Testis (tissue), 2 donors: ENCODE measurements at regions not wholly inside any gene's neighbourhood (a gene's known extent, or its start where the extent isn't known, plus 50 kb on each side); places are given as distances from the start of the nearest gene placed in this dataset.
"Not testable (repeated sequence)": the region's sequence is repeated elsewhere in the genome, so short reads cannot be mapped to it uniquely, and the experiment has no call there.

Experiments
- DNase-seq: peaks from one replicate; pipeline ENCODE4 v3.0.0-alpha.2; 2019
- H3K27ac ChIP-seq, 2 donors: fragments of 200-600 bp; sonication (generic); one replicate each; pipeline ENCODE4 v1.5.1; 2019
- H3K27me3 ChIP-seq: fragments of 200-600 bp; sonication (generic); one replicate; pipeline ENCODE4 v1.5.1; 2019
- H3K36me3 ChIP-seq: fragments of 200-600 bp; sonication (generic); one replicate; pipeline ENCODE4 v1.5.1; 2017; ENCODE audit warnings: low read depth; ENCODE audit errors: missing control alignments
- H3K4me1 ChIP-seq: fragments of 200-600 bp; sonication (generic); one replicate; pipeline ENCODE4 v1.5.1; 2019
- H3K4me3 ChIP-seq, 2 donors: fragments of 200-600 bp; sonication (generic); one replicate each; pipeline ENCODE4 v1.5.1; 2017 to 2019
- H3K9me3 ChIP-seq: fragments of 200-600 bp; sonication (generic); one replicate; pipeline ENCODE4 v1.5.1; 2017
- CTCF ChIP-seq, 3 experiments: fragments of 450-650 bp in 2 of 3; fragments of 200-600 bp in 1 of 3; sonication (generic) in 1 of 3; IDR thresholded peaks; one replicate each; pipeline ENCODE4 v1.5.1; 2016 to 2019; ENCODE audit warnings: antibody characterized with exemption in 3 of 3, mild to moderate bottlenecking in 2 of 3, moderate library complexity in 1 of 3
- POLR2A ChIP-seq: fragments of 450-650 bp; IDR thresholded peaks from one replicate; pipeline ENCODE4 v1.6.1; 2017; ENCODE audit warnings: antibody characterized with exemption, mild to moderate bottlenecking, moderate library complexity
- WGBS, 2 donors: methylation state at CpG; one replicate each; pipeline ENCODE4 v1.1.5; 2018; 5-methylcytosine and 5-hydroxymethylcytosine counted together
- intact Hi-C: fragments of 100-400 bp; cut with DNase I; formaldehyde crosslinking; loops from one replicate; pipeline ENCODE4 v1.15.1; 2023; ENCODE audit warnings: low total_unique reads

GRCh38 chr12:76292891-76293290 is 55.3 kb downstream of the BBS10 start:
- WGBS, 2 donors = 85 to 88% methylated on average over 5 of the region's 5 CpGs
- H3K9me3 ChIP-seq, H3K4me1 ChIP-seq, H3K27ac ChIP-seq, DNase-seq, H3K36me3 ChIP-seq, intact Hi-C loops, H3K4me3 ChIP-seq, H3K27me3 ChIP-seq: not testable (repeated sequence)

DNA sequence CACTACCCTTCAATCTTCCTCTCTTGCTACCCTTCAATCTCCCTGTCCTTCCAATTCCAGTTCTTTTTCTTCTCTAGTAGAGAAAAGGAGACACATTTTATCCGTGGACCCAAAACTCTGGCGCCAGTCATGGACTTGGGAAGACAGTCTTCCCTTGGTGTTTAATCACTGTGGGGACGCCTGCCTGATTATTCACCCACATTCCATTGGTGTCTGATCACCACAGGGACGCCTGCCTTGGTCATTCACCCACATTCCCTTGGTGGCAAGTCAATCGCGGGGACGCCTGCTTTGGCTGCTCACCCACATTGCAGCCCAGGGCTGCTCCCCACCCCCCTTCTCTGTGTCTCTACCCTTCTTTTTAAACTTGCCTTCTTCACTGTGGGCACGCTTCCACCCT is 55.9 kb downstream of the BBS10 start:
- intact Hi-C loops, H3K9me3 ChIP-seq, H3K4me3 ChIP-seq, H3K27me3 ChIP-seq, H3K36me3 ChIP-seq, H3K4me1 ChIP-seq, H3K27ac ChIP-seq, DNase-seq: not testable (repeated sequence)
- WGBS, 2 donors = 90 to 94% methylated on average over 8 of the region's 8 CpGs

- Histone ChIP-seq H3K36me3 (no peaks in the 10 kb centered on the region), H3K4me1 (no peaks in the 10 kb centered on the region), H3K27me3 (no peaks in the 10 kb centered on the region), H3K9me3 (no peaks in the 10 kb centered on the region), H3K4me3 (no peak overlapping the region), H3K27ac (no peak overlapping the region)
- TF ChIP-seq POLR2A (no peak), CTCF (IDR thresholded peaks at IDR 0.05) (no peak)
- DNase-seq = no peak
- intact Hi-C loops = no loop called here
- WGBS, 2 donors = 83 to 91% methylated on average over 3 of the region's 3 CpGs
Observed at GRCh38 chr12:76290963-76291859, 57.0 kb downstream of the BBS10 start.

GRCh38 chr12:76288218-76288617 is 60.0 kb downstream of the BBS10 start:
- Histone ChIP-seq H3K27ac (no peak overlapping the region), H3K4me1 (peaks cover 3% of the 10 kb centered on the region), H3K27me3 (no peaks in the 10 kb centered on the region), H3K4me3 (no peak overlapping the region), H3K36me3 (no peaks in the 10 kb centered on the region), H3K9me3 (no peaks in the 10 kb centered on the region)
- DNase-seq = no peak
- TF ChIP-seq POLR2A (no peak), CTCF (IDR thresholded peaks at IDR 0.05) (no peak)
- intact Hi-C loops = no loop called here

- no peaks in the 10 kb centered on the region for H3K27me3 ChIP-seq
- no peak overlapping the region for H3K4me3 ChIP-seq
- no peaks in the 10 kb centered on the region for H3K9me3 ChIP-seq
- intact Hi-C loops = no loop called here
- WGBS, 2 donors = 78 to 82% methylated on average over 5 of the region's 5 CpGs
- H3K4me1 ChIP-seq = peaks cover 3% of the 10 kb centered on the region
- TF ChIP-seq POLR2A (no peak), CTCF (IDR thresholded peaks at IDR 0.05) (no peak)
- DNase-seq = no peak
- H3K27ac ChIP-seq = no peak overlapping the region
- H3K36me3 ChIP-seq = no peaks in the 10 kb centered on the region
Observed at GRCh38 chr12:76284816-76285750, 63.1 kb downstream of the BBS10 start.
